DOHH2 (cell line): ENCODE measurements at regions not wholly inside any gene's neighbourhood (a gene's known extent, or its start where the extent isn't known, plus 50 kb on each side); places are given as distances from the start of the nearest gene placed in this dataset.

Experiments used
- H3F3A ChIP-seq: fragments of 200-600 bp; sonication (generic), shearing (Covaris generic); 2 replicates; pipeline ENCODE4 v1.6.0; 2016; ENCODE audit warnings: antibody characterized with exemption, mild to moderate bottlenecking; ENCODE audit not compliant: control insufficient read depth, insufficient read depth
- H3K27ac ChIP-seq: fragments of 200-600 bp; sonication (generic); 2 replicates; pipeline ENCODE4 v1.5.1; 2014; ENCODE audit warnings: low read depth, mild to moderate bottlenecking, low read length, moderate library complexity
- H3K27me3 ChIP-seq: fragments of 200-600 bp; sonication (generic); 2 replicates; pipeline ENCODE4 v1.6.1; 2014; ENCODE audit warnings: mild to moderate bottlenecking, low read length, mixed read lengths; ENCODE audit not compliant: control insufficient read depth
- H3K36me3 ChIP-seq: fragments of 200-600 bp; sonication (generic); 2 replicates; pipeline ENCODE4 v1.6.1; 2014; ENCODE audit warnings: mild to moderate bottlenecking, low read length, moderate library complexity, mixed read lengths; ENCODE audit not compliant: control insufficient read depth
- H3K4me1 ChIP-seq: fragments of 200-600 bp; sonication (generic); 2 replicates; pipeline ENCODE4 v1.6.1; 2014; ENCODE audit warnings: mild to moderate bottlenecking, low read length, mixed read lengths; ENCODE audit not compliant: control insufficient read depth
- H3K4me2 ChIP-seq: fragments of 200-600 bp; sonication (generic); 2 replicates; pipeline ENCODE4 v1.6.0; 2014; ENCODE audit warnings: mild to moderate bottlenecking, low read length, moderate library complexity
- H3K4me3 ChIP-seq: fragments of 200-600 bp; sonication (generic); 2 replicates; pipeline ENCODE4 v1.5.1; 2014; ENCODE audit warnings: mild to moderate bottlenecking, low read length, mixed read lengths
- H3K79me2 ChIP-seq: fragments of 200-600 bp; sonication (generic); 2 replicates; pipeline ENCODE4 v1.6.1; 2014; ENCODE audit warnings: mild to moderate bottlenecking, low read length, mixed read lengths; ENCODE audit not compliant: control insufficient read depth
- H3K9me2 ChIP-seq: fragments of 200-600 bp; sonication (generic); replicated peaks from 2 replicates; pipeline ENCODE4 v1.6.1; 2014; ENCODE audit warnings: mild to moderate bottlenecking, low read length, mixed read lengths; ENCODE audit not compliant: control insufficient read depth
- H3K9me3 ChIP-seq: fragments of 200-600 bp; sonication (generic); 2 replicates; pipeline ENCODE4 v1.6.1; 2014; ENCODE audit warnings: antibody characterized with exemption, low read length, mixed read lengths; ENCODE audit not compliant: control insufficient read depth, insufficient read depth
- H4K20me1 ChIP-seq: fragments of 200-600 bp; sonication (generic); 2 replicates; pipeline ENCODE4 v1.6.0; 2014; ENCODE audit warnings: low read depth, mild to moderate bottlenecking, antibody characterized with exemption, low read length, moderate library complexity; ENCODE audit not compliant: control insufficient read depth, insufficient read depth
- EZH2phosphoT487 ChIP-seq: fragments of 200-600 bp; sonication (generic); IDR thresholded peaks from 2 replicates; pipeline ENCODE4 v1.6.1; 2017; ENCODE audit warnings: borderline replicate concordance, mild to moderate bottlenecking, antibody characterized with exemption, low read length, moderate library complexity, mixed read lengths
- TF ChIP-seq, protein P1 (sequence below): fragments of 200-600 bp; sonication (generic); IDR thresholded peaks from one replicate; pipeline ENCODE4 v1.5.1; 2014; ENCODE audit warnings: antibody characterized with exemption, mild to moderate bottlenecking, low read depth, low read length; ENCODE audit not compliant: poor library complexity, severe bottlenecking

GRCh38 chr12:131499160-131499863 is 211.6 kb upstream of the SFSWAP start:
- H3K9me2 ChIP-seq = no peaks in the 10 kb centered on the region
- H3K4me1 ChIP-seq = no peaks in the 10 kb centered on the region
- H3F3A ChIP-seq = no peaks in the 10 kb centered on the region
- no peaks in the 10 kb centered on the region for H3K27me3 ChIP-seq
- no peak for TF ChIP-seq EZH2phosphoT487
- TF ChIP-seq, protein P1, sequence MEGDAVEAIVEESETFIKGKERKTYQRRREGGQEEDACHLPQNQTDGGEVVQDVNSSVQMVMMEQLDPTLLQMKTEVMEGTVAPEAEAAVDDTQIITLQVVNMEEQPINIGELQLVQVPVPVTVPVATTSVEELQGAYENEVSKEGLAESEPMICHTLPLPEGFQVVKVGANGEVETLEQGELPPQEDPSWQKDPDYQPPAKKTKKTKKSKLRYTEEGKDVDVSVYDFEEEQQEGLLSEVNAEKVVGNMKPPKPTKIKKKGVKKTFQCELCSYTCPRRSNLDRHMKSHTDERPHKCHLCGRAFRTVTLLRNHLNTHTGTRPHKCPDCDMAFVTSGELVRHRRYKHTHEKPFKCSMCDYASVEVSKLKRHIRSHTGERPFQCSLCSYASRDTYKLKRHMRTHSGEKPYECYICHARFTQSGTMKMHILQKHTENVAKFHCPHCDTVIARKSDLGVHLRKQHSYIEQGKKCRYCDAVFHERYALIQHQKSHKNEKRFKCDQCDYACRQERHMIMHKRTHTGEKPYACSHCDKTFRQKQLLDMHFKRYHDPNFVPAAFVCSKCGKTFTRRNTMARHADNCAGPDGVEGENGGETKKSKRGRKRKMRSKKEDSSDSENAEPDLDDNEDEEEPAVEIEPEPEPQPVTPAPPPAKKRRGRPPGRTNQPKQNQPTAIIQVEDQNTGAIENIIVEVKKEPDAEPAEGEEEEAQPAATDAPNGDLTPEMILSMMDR = no peak
- H3K4me3 ChIP-seq = no peak overlapping the region
- no peaks in the 10 kb centered on the region for H3K9me3 ChIP-seq
- no peaks in the 10 kb centered on the region for H3K79me2 ChIP-seq
- H4K20me1 ChIP-seq = no peaks in the 10 kb centered on the region
- no peaks in the 10 kb centered on the region for H3K36me3 ChIP-seq
- no peak overlapping the region for H3K27ac ChIP-seq
- H3K4me2 ChIP-seq = no peak overlapping the region

GRCh38 chr12:131499864-131500190 is 211.1 kb upstream of the SFSWAP start:
- Histone ChIP-seq H4K20me1 (no peaks in the 10 kb centered on the region), H3K9me2 (no peaks in the 10 kb centered on the region), H3K27me3 (no peaks in the 10 kb centered on the region), H3K27ac (no peak overlapping the region), H3K4me1 (no peaks in the 10 kb centered on the region), H3K36me3 (no peaks in the 10 kb centered on the region), H3F3A (no peaks in the 10 kb centered on the region), H3K4me2 (no peak overlapping the region), H3K79me2 (no peaks in the 10 kb centered on the region), H3K4me3 (no peak overlapping the region), H3K9me3 (no peaks in the 10 kb centered on the region)
- TF ChIP-seq, protein P1 = no peak

GRCh38 chr12:131500564-131500963 is 210.3 kb upstream of the SFSWAP start:
- Histone ChIP-seq H3F3A (no peaks in the 10 kb centered on the region), H3K27me3 (no peaks in the 10 kb centered on the region), H3K36me3 (no peaks in the 10 kb centered on the region), H3K27ac (no peak overlapping the region), H3K79me2 (no peaks in the 10 kb centered on the region), H3K4me1 (no peaks in the 10 kb centered on the region), H3K9me3 (no peaks in the 10 kb centered on the region), H3K9me2 (no peaks in the 10 kb centered on the region), H3K4me2 (no peak overlapping the region), H4K20me1 (no peaks in the 10 kb centered on the region), H3K4me3 (no peak overlapping the region)
- no peak for TF ChIP-seq EZH2phosphoT487
- TF ChIP-seq, protein P1 = no peak
